GM06990 (cell line): ENCODE measurements at regions not wholly inside any gene's neighbourhood (a gene's known extent, or its start where the extent isn't known, plus 50 kb on each side); places are given as distances from the start of the nearest gene placed in this dataset.
"Not testable (repeated sequence)": the region's sequence is repeated elsewhere in the genome, so short reads cannot be mapped to it uniquely, and the experiment has no call there.

ENCODE experiments used
- DNase-seq: peaks from one replicate; pipeline ENCODE4 v3.0.0-alpha.2; 2011; ENCODE audit not compliant: insufficient read length; ENCODE audit errors: extremely low read depth
- H3K27me3 ChIP-seq: replicated peaks from 2 replicates; pipeline ENCODE4 v1.6.0; 2011; ENCODE audit warnings: low read length; ENCODE audit not compliant: control insufficient read depth, insufficient read depth
- H3K36me3 ChIP-seq: 2 replicates; pipeline ENCODE4 v1.5.1; 2011; ENCODE audit warnings: low read length; ENCODE audit not compliant: control insufficient read depth, insufficient read depth
- H3K4me3 ChIP-seq: replicated peaks from 2 replicates; pipeline ENCODE4 v1.5.1; 2011; ENCODE audit warnings: low read depth, mild to moderate bottlenecking, control low read depth, low read length
- CTCF ChIP-seq: IDR thresholded peaks from 2 replicates; pipeline ENCODE4 v1.5.1; 2011; ENCODE audit warnings: low read length, control low read depth, mild to moderate bottlenecking, inconsistent platforms; ENCODE audit not compliant: insufficient read depth, poor library complexity, severe bottlenecking

GRCh38 chr10:33055625-33056024 lies 97.6 kb upstream of the ITGB1 start:
- Histone ChIP-seq H3K27me3 (no peaks in the 10 kb centered on the region), H3K4me3 (no peak overlapping the region), H3K36me3 (no peaks in the 10 kb centered on the region)
- TF ChIP-seq CTCF = no peak
- no peak for DNase-seq

- no peak for TF ChIP-seq CTCF
- Histone ChIP-seq H3K36me3 (no peaks in the 10 kb centered on the region), H3K27me3 (no peaks in the 10 kb centered on the region), H3K4me3 (no peak overlapping the region)
- no peak for DNase-seq
These were observed 95.1 kb upstream of the ITGB1 start for GRCh38 chr10:33052915-33053810.

GRCh38 chr10:33052263-33052875 lies 94.3 kb upstream of the ITGB1 start:
- no peak for DNase-seq
- Histone ChIP-seq H3K36me3 (no peaks in the 10 kb centered on the region), H3K4me3 (no peak overlapping the region), H3K27me3 (no peaks in the 10 kb centered on the region)
- no peak for TF ChIP-seq CTCF

- not testable (repeated sequence) for DNase-seq, H3K27me3 ChIP-seq, H3K36me3 ChIP-seq, H3K4me3 ChIP-seq
These were observed 92.2 kb upstream of the ITGB1 start for GRCh38 chr10:33049963-33050920.

- TF ChIP-seq CTCF = no peak
- no peak for DNase-seq
- Histone ChIP-seq H3K27me3 (no peaks in the 10 kb centered on the region), H3K36me3 (no peaks in the 10 kb centered on the region), H3K4me3 (no peak overlapping the region)
These were observed 90.2 kb upstream of the ITGB1 start for GRCh38 chr10:33048223-33048622.
